GF-D8 (cell line): ENCODE measurements at regions not wholly inside any gene's neighbourhood (a gene's known extent, or its start where the extent isn't known, plus 50 kb on each side); places are given as distances from the start of the nearest gene placed in this dataset.

Experiments
- DNase-seq: peaks from one replicate; lab custom pipeline; 2025; lab: John Stamatoyannopoulos, UW

DNA sequence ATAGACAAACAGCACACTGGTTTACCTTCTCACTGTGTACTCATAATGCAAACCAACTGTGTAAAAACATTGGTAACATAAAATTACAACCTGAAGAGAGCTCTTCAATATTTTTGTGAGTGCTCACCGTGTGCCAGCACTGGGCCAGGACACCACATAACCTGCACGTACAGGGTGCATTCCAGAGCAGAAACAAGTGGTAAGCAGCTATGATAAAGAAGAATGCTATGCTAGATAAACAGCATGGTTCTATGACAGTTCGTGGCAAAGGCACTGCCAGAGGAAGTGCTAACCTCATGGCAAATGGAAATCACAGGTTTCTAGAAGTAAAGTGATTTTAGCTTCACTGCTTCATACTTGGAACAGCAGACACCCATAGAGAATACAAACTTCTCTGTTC lies 343.5 kb downstream of the MTX2 start:
- no peak for DNase-seq

DNA sequence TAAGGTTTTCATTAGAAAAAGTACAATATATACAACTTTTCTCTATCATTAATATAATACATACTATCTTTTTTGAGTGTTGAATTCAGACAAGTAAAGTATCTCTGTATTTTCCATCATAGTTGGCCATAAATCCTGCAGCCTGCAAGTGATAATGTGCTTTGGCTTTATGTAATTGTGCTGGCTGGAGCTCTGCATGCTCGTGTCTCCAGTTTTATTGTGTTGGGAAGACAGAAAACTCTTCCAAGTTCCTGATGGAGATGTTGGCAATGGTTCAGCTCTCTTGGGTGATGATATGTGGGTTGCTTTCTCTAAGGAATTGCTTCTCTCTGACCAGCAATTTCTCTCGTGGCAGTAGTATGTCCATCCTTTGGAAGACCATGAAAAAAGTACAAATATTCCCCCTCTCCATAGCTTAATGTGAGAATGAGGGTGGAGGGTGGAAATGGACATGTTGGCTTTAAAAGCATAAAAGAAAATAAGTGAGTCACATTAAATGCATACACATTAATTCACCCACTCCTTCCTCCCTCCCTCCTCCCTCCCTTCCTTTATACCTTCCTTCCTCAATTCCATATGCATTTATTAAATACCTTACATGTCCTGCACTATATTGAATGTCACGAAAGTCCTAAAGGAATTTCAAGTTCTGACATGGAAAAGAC lies 344.2 kb downstream of the MTX2 start:
- no peak for DNase-seq

DNA sequence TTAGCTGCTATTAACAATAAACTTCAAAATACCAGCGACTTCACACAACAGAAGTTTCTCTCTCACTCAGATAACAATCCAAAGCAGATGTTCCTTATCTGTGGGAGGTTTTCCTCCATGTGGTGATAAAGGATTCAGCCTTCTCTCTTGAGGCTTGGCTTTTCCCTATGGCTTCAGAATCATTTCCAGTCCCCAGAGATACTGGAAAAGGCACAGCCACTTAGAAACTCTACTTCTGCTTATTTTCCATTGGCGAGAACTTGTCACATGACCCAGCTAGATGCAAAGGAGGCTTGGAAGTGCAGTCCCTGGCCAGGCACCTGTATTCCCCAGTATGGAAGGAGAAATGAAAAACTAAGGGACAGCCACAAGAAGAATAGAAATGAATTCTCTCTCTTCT lies 344.8 kb downstream of the MTX2 start:
- DNase-seq = no peak

DNA sequence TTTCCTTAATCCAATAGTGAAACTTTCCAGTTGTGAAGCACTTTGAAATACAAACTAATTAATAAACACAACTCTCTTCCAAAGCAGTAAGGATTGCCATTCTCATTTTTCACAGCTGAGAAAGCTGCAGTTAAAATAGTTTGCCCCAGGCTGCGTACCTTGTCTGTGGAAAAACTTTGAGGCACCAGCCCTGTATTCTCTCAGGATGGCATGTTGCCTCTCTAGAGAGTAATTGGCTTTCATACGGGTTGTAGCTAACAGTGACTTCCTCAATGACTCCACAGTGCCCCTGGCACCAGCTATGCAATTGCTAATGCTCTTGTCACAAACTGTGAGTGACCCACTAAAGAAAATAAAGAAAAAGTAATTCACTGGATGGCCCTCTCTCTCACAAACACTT lies 345.7 kb downstream of the MTX2 start:
- no peak for DNase-seq

DNA sequence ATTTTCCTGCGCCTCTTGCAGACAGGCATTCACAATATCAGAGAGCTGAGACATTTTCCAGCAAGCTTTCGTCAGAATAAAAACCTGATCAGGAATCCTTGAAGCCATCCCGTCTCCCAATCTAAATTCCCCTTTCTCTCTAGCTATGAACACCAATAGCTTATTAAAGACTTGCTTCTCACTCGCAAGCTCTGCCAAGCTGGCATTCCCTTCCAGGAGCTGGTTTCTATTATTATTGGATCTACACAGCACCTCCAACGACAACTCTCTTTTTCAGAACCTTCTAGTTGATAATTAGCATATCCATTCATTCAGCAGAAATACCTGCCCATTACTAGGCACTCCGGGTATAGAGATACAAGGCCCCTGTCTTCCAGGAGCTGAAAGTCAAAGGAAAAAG lies 350.3 kb downstream of the MTX2 start:
- DNase-seq = no peak

DNA sequence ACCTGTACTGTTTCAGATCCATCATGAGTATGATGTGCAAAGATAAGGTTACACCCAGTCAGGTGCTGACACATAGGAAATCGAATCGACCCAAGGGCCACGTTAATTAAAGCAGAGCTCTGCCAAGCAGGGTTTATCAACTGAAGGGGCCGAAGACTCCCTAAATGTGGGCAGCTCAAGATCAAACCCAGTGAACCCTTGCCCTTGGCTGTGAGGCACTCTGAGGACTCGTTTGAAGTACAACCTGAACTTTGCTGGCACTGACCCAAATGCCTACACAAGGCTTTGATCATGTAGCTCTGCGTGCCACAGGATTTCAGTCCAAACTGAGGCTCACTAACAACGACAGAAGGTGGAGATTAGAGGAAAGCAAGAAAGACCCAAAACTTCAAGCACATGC lies 352.1 kb downstream of the MTX2 start:
- no peak for DNase-seq

DNA sequence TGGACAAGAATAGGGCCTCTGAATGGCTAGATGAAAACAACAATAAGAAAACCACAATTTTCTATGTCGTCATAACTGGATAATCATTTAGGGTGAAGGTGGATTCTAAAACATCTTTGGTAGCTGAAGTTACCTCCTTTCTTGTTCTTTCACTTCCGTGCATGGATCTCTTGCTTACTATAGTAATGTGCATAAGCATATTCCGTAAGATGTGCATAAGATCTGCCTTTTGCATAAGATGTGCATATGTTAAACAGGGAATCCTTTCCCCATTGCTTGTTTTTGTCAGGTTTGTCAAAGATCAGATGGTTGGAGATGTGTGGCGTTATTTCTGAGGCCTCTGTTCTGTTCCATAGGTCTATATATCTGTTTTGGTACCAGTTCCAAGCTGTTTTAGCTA lies 353.6 kb downstream of the MTX2 start:
- no peak for DNase-seq

DNA sequence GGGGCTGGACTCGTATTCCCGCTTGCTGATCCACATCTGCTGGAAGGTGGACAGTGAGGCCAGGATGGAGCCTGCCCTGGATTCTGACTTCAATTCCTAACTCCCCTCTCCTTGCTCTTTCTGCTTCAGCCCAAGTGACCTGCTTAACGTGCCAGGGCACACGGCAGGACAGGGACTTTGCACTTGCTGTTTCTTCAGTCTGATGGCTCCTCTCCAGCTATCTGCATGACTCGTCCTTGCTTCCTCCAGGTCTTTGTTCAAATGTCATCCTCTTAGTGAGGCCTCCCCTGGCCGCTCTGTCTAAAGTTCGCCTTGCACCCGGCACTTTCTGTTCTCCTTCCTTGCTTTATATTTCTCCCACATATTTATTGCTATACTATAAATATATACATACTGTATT lies 357.6 kb downstream of the MTX2 start:
- DNase-seq = no peak

DNA sequence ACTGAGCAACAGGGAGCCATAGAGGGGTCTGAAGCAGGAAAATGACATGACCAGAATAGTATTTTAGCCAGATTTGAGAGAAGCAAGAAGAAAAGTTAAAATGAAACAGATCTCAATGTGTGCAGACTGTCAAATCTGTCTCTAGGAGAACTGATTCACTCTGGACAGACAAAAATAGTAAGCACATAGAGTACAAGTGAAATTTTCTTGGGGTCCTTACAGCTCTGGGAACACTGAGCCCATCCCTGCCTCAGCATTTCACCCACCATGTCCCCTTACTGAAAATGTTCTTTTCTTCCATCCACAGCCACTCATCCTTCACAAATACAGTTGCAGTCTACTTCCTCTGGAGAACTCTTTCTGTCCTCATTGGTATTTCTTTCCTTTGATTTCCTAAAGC lies 359.2 kb downstream of the MTX2 start:
- DNase-seq = no peak

DNA sequence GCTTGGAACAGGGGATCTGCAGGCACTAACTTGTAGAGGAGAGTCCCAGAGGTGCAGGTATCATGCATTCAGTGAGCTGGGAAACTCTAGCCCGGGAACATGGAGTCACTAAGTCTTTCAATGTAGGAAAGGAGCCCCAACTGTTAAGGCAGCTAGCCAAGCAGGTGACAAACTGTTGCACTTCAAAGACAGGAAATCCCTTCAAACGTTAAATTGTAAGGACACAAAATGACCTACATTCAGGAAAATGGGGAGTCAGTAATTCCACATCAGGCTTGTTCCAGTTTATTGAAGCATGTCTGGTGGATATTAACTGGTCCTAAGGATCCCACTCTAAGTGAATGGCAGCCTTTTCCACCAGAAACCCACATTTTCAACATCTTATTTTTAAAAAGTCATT lies 364.5 kb downstream of the MTX2 start:
- no peak for DNase-seq

DNA sequence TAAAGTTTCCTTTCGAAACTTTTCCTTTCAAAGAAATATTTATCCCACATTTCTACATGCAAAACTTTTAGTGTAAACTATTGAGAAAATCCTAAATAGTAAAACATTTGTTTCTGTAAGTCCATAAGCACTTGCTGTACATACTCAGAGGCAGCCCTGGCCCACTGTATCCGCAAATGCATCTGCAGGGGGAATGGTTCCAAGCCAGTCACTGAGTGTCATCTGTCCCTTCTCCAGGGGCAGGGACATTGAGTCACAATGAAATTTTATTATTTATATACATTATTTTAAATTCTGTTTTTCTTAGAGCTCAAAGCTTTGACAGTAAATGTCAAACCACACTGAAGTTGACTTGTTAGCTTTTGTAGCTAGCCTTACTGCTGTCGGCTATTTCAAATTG lies 367.2 kb downstream of the MTX2 start:
- DNase-seq = no peak

DNA sequence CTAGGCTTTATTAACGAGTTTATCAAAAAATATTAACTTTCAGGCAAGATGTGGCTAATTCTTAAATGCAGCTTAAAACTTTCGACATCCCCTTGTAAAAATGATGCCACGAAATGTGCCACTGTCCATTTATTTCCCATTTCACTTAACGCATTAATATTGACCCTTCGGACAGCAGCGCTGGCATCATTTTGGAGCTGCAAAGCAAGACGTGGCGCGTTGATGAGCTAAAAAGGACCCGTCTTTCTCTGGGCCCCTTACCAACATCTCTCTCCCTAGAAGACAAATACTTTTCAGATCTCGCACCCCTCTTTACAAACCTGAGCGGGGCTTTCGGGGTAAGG lies 367.9 kb downstream of the MTX2 start:
- no peak for DNase-seq

DNA sequence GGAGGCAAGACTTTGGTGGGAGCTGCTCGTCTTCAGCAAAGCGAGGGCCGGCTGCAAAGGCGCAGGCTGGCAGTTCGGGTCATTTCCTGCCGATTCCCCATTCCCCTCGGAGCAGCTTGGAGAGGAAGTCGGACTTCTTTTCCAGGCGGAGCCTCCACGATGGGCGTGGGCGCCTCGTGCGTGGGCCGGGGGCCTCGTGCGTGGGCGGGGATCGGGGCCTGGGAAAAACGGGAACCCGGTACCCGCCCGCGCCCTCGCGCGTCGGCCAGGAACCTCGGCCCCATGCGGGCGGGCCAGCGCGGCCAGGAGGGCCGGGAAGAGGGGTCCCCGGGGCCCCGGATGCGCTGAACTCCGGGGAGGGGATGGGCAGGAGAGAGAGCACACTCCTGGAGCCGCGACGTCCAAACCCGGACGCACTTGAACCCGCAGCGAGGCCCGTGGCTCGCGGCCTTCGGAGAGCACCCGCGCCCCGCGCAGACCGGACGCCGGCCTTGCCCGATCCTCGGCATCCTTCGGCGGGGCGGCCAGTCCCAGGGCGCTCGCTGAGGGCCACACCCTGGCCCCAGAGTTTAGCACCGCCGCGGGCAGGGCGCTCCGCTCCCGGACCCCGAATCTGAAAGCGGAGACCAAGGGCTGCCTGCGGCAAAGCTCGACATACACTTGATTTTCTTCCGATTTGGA lies 368.4 kb downstream of the MTX2 start:
- no peak for DNase-seq

DNA sequence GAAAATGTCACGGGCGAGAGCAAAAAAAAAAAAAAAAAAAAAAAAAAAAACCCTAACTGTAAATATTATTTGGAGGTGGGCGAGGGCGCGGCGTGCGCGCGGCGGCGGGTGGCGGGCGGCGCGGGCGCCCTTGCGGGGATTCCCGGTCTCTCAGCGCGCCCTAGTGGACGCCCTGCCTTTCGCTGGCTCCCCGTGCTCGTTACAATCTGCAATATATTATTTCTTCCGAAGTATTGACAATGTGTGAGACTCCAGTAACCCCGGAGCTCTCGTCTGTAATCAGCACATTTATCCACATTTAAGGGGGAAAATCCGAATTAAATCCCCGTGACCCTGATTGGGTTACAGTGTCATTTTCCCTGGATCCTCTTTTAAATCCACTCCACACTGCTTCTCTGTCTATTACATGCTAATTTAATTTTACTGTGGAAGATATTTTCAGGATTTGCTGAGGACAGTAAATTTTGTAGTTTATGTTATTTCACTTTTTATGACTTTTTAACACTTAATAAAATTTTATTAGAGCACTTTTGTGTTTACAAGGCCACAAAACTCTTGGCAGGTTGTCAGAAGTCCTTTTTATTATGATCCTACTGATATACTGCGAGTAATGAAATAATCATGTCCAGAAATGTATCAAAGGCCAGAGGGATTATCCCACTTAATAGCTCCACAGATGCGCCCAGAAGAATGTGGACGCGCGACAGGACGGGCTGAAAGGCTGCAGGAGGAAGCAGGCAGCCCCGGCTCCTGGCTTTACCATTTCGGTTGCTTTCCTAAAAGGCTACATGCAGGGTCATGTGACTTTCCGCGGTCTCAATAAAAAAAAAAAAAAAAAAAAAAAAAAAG lies 369.1 kb downstream of the MTX2 start:
- DNase-seq = no peak

DNA sequence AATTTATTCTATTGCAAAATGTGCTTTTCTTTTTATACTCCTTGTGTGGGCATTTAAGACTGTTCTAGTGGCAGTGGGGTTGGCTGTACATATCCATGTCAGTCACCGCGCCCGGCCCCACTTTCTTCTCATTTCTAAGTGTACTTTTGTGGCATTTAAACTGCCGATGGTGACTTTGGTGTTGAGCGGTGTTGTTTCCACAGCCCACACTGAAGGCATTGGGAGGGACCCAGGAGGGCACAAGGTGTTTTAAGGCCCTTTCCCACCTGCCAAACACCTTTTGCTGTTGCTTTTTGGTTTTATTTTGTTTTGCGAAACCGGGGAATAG lies 369.7 kb downstream of the MTX2 start:
- DNase-seq = no peak

DNA sequence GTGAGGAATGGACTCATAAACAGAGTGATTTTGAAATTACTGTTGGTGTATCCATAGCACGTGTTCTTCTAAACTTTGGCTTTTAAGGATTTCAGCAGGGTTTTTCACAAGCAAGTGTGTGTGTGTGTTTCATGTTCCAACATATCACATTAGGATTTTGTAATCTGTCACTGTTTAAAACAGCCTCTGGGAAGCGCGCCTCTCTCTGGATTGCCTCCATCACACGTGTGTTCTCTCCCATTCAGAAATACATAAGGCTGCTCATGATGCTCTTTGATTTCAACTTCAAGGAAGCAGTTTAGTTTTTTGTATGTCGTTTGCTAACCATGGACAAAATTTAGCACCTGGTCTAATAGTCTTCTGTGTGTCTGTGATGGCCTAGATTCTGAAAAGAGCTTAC lies 370.4 kb downstream of the MTX2 start:
- DNase-seq = no peak

DNA sequence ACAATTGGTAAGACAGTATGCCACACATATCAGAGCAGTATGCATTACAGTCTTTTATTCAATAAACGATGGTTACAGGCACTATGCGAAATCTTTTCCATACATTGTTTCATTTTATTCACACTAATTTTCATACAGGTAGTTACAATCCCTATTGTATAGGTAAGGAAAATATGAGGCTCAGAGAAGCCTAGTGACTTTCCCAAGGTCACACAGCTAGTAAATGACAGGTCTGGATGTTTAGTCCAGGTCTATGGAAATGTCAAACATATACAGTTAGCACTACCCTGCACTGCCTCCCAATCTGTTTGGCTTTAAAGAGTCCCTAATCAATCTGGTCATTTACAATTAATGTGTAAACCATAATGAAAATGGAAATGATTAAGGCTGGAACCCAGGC lies 372.2 kb downstream of the MTX2 start:
- DNase-seq = no peak

DNA sequence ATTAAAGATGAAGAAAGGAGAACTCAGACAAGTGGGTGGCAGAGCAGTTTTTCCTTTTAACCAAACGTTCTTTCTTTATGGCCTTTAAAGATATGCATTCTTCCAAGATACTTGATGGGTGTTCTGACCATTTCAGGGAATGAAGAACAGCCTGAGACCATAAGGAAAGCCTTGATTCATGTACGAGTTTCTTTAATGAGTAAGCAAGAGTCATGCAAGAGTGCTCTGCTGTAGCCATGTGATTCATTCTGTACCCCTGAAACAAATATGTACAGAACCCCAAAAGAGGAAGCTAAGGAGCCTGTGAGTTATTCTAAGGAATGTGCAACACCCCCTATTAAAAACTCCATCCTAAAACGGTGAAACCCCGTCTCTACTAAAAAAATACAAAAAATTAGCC lies 372.8 kb downstream of the MTX2 start:
- DNase-seq = no peak

DNA sequence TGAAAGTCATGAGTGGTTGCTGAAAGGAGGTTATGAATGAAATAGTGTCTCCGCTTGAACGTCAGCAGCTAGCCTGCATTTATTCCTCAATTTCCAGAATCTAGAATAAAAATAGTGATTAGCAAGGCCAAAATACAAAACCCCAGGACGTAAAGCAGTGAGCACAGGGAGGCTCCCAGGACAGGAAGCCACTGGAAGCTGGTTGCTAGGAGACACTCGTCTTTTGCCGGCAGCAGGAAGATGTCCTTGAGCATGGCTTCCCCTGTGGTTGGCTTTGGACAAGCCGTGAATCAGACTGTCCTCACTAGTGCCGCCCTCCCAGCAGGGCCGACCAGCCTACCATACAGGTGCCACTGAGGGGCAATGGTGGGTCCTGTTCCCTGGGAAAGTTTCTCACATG lies 374.4 kb downstream of the MTX2 start:
- no peak for DNase-seq

DNA sequence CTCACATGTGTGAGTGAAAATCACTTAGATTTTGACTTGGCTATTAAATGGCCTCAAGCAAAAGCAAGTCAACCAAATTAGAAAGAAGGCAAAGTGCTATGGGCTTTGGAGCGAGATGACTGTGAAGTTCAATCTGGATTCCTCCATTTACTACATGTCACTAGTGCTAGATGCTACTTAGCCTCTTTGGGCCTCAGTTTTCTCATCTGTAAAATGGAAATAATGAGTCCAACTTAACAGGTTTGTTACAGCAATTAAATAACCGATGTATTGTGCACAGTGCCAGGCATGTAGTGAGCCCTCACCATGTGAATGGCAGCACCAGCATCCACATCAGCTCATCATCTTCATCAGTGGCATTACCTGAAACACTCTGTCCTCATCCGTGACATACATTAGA lies 376.3 kb downstream of the MTX2 start:
- no peak for DNase-seq

DNA sequence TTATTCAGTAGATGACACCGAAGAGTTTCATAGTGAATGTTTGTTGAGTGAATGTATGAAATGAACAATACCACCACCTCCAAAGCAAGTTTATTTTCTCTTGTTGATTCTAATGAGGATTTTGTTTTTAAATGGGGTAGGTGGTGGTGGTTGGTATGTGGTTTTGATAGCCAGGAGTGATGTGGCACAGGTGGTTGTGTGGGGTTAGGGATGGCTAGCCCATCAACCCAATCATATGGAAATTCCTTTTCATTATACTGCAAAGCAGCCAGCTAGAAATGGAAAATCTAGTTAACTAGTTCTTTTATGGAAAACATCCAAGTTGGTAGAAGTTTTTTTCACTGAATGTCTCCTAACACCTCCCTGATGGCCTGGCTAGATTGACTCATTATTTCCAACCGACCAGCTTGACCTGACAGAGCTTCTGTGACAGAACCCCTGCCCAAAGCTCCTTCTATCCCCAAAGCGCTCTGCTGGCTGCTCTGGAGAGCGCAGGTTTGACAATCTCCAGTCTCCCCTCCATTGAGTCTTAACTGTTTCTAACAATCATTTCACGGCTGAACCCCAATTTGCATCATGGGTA lies 376.9 kb downstream of the MTX2 start:
- DNase-seq = no peak

DNA sequence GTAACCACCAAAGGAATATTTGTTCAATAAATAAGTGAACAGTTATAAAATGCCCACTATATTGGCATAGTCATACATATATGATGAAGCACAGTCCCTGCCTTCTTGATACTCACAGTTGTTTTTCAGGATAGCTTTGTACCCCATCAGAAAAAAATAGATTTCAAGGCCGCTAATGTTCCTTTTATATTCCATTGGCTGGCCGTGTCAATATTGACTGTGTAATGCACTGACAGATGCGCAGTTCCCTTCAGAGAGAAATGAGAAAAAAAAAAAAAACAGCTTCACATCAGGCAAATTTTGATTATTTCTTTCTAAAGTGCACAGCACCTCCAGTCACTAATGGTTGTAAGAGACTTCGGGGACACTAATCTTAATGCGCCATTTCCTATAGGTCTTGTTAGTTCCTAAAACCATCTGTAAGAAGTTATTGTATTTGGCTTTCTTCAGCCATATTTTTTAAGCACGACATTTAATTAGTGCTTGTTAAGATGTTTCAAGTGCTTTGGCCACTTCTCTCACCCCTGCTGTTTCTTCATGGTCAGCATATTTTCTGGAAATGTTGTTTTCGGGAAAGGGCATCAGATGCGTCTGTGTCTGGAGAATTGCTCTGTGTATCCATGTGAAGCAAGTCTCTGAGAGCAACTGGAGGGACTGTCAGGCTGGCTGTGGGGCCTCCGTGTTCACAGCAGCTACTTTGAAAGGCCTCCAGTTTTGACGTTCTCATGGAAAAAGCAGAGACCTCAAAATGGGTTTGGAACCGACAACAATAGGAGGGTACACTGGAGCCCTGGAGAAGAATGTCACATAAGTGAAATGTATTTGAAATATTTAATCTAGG lies 378.3 kb downstream of the MTX2 start:
- no peak for DNase-seq
